ENCODE measurements at regions not wholly inside any gene's neighbourhood (a gene's known extent, or its start where the extent isn't known, plus 50 kb on each side); places are given as distances from the start of the nearest gene placed in this dataset.

GRCh38 chr2:18208956-18209355 is 330.5 kb downstream of the KCNS3 start:
- ChIA-PET POLR2A (no interaction called here), CTCF (no interaction called here)
- ATAC-seq (ENCODE audit: low read depth) (no peak), DNase-seq (no peak)
- Mint-ChIP-seq H3K27me3 (no peaks in the 10 kb centered on the region), H3K9me3 (no peaks in the 10 kb centered on the region), H3K36me3 (ENCODE audit: low read depth) (no peaks in the 10 kb centered on the region), H3K27ac (no peak overlapping the region), H3K4me3 (no peak overlapping the region), H3K4me1 (no peaks in the 10 kb centered on the region)
- no peak for TF ChIP-seq CTCF (IDR thresholded peaks at IDR 0.05)
- intact Hi-C loops (cut with micrococcal nuclease): no loop called here

- intact Hi-C loops (cut with micrococcal nuclease): no loop called here
- TF ChIP-seq CTCF (IDR thresholded peaks at IDR 0.05): no peak
- Mint-ChIP-seq H3K27me3 (peaks cover 6% of the 10 kb centered on the region), H3K36me3 (ENCODE audit: low read depth) (no peaks in the 10 kb centered on the region), H3K27ac (no peak overlapping the region), H3K9me3 (no peaks in the 10 kb centered on the region), H3K4me3 (no peak overlapping the region), H3K4me1 (no peaks in the 10 kb centered on the region)
- ATAC-seq (ENCODE audit: low read depth) (no peak), DNase-seq (no peak)
- ChIA-PET CTCF (no interaction called here), POLR2A (no interaction called here)
Observed at GRCh38 chr2:18200771-18201170, 322.3 kb downstream of the KCNS3 start.

GRCh38 chr2:18198677-18199076 is 320.2 kb downstream of the KCNS3 start:
- POLR2A ChIA-PET: no interaction called here
- peaks cover 12% of the 10 kb centered on the region for H3K27me3 Mint-ChIP-seq
- H3K4me1 Mint-ChIP-seq: no peaks in the 10 kb centered on the region
- no peak overlapping the region for H3K27ac Mint-ChIP-seq
- no peak for ATAC-seq (ENCODE audit: low read depth)
- no peak for TF ChIP-seq CTCF (IDR thresholded peaks at IDR 0.05)
- intact Hi-C loops (cut with micrococcal nuclease): no loop called here
- CTCF ChIA-PET: no interaction called here
- H3K4me3 Mint-ChIP-seq: no peak overlapping the region
- H3K36me3 Mint-ChIP-seq (ENCODE audit: low read depth): no peaks in the 10 kb centered on the region
- DNase-seq: no peak
- no peaks in the 10 kb centered on the region for H3K9me3 Mint-ChIP-seq

DNA sequence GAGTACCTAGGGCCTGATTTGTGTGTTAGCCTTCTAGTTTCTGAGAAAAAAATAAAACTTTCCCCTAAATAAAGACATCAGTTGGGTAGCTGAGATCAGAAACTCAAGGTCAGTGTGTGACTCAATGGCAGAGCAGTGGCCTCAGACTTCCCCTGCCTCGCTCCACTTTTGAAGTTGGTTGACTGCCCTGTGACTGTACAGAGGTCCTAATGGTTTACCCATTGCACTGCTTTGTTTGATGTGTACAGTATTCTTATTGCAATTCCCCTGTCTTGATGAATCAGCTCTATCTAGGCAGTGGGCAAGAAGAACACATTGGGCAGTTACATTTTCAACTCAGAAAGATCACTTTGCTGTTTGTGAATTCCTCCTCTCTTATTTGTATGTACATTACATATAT is 315.7 kb downstream of the KCNS3 start:
- intact Hi-C loops (cut with micrococcal nuclease): no loop called here
- Mint-ChIP-seq H3K36me3 (ENCODE audit: low read depth) (no peaks in the 10 kb centered on the region), H3K27ac (no peak overlapping the region), H3K4me3 (no peak overlapping the region), H3K4me1 (no peaks in the 10 kb centered on the region), H3K27me3 (peaks cover 14% of the 10 kb centered on the region), H3K9me3 (no peaks in the 10 kb centered on the region)
- DNase-seq: no peak
- ATAC-seq (ENCODE audit: low read depth): no peak
- ChIA-PET POLR2A (no interaction called here), CTCF (no interaction called here)
- no peak for TF ChIP-seq CTCF (IDR thresholded peaks at IDR 0.05)

DNA sequence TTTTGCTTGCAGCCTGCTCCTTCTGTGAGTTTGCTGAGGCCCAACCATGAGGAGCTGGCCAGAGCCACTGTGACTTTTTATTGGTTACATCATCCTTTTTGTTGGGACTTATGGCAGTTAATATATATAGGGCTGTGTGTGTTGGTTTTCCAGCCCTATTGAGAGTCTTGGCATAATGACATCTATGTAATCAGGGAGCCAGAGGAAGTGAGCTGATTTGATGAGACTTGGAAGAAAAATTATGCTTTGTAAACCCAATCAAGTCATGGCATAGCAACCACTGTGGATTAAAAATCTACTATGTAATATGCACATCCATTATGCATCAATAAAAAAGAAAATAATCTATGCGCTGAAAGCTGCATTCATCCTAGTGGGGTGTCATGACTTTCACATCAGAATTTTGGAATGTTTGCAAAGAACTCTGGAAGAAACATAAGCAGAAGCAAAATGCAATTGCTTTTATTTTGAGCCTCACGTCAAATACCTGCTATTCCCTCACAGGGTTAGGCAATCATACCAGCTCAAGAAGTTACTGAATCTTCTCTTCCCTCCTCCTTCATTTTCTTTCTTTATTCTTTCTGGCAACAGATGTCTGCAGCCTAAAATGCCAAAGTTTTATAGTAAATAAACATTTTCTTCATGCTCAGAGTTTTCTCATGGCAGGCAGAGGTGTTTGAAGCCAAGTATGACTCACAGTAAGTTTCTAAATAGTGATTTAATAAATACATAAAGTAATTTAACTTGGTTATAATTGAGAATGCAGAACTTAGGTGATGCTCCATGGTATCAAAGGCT is 308.5 kb downstream of the KCNS3 start:
- H3K27ac Mint-ChIP-seq: no peak overlapping the region
- ChIA-PET POLR2A (no interaction called here), CTCF (no interaction called here)
- H3K27me3 Mint-ChIP-seq: peaks cover 14% of the 10 kb centered on the region
- no peak overlapping the region for H3K4me3 Mint-ChIP-seq
- no peak for TF ChIP-seq CTCF (IDR thresholded peaks at IDR 0.05)
- intact Hi-C loops (cut with micrococcal nuclease): no loop called here
- no peaks in the 10 kb centered on the region for H3K4me1 Mint-ChIP-seq
- no peaks in the 10 kb centered on the region for H3K9me3 Mint-ChIP-seq
- no peak for ATAC-seq (ENCODE audit: low read depth)
- H3K36me3 Mint-ChIP-seq (ENCODE audit: low read depth): no peaks in the 10 kb centered on the region
- DNase-seq: no peak

Measured in activated B cell treated with CpG ODN at 0.5 μM for 24 hours (primary cell).